NB4 (cell line): ENCODE measurements at regions not wholly inside any gene's neighbourhood (a gene's known extent, or its start where the extent isn't known, plus 50 kb on each side); places are given as distances from the start of the nearest gene placed in this dataset.

Source experiments
- MYC ChIP-seq: IDR thresholded peaks from 2 replicates; pipeline ENCODE4 v1.6.1; 2011; ENCODE audit warnings: low read depth, low read length
- POLR2A ChIP-seq: IDR thresholded peaks from 2 replicates; pipeline ENCODE4 v1.6.1; 2011; ENCODE audit warnings: mild to moderate bottlenecking; ENCODE audit not compliant: insufficient read length; ENCODE audit errors: extremely low read depth
- TF ChIP-seq, protein P1 (sequence below): IDR thresholded peaks from one replicate; pipeline ENCODE4 v1.5.1; 2012; ENCODE audit warnings: low read depth, low read length

DNA sequence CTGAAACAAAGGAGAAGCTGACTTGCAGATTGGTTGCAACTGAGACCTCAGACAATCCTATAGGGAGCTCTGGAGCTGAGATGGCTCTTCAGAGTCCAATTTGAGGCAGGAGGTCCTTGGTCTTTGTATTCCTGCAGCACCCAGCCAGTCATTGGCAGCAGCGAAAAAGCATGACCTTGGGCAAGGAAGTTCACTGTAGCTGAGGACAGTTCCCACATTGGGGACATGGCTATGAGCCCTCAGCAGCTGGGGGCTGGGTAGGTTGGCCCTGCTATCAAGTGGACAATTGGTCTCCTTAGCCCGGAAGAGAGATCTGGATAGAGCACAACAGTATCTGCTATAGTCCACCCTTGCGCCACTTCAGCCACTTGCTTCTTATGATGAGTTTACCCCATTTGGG lies 56.9 kb upstream of the ATP6AP2 start:
- TF ChIP-seq, protein P1, sequence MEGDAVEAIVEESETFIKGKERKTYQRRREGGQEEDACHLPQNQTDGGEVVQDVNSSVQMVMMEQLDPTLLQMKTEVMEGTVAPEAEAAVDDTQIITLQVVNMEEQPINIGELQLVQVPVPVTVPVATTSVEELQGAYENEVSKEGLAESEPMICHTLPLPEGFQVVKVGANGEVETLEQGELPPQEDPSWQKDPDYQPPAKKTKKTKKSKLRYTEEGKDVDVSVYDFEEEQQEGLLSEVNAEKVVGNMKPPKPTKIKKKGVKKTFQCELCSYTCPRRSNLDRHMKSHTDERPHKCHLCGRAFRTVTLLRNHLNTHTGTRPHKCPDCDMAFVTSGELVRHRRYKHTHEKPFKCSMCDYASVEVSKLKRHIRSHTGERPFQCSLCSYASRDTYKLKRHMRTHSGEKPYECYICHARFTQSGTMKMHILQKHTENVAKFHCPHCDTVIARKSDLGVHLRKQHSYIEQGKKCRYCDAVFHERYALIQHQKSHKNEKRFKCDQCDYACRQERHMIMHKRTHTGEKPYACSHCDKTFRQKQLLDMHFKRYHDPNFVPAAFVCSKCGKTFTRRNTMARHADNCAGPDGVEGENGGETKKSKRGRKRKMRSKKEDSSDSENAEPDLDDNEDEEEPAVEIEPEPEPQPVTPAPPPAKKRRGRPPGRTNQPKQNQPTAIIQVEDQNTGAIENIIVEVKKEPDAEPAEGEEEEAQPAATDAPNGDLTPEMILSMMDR = no peak
- TF ChIP-seq POLR2A (no peak), MYC (no peak)
